Colonic mucosa (tissue), 4 donors: ENCODE measurements at regions not wholly inside any gene's neighbourhood (a gene's known extent, or its start where the extent isn't known, plus 50 kb on each side); places are given as distances from the start of the nearest gene placed in this dataset.

Experiments used
- DNase-seq: peaks from one replicate; pipeline ENCODE4 v3.0.0-alpha.2; 2020
- H3K27ac ChIP-seq: fragments of 200-600 bp; one replicate; pipeline ENCODE4 v1.8.0; 2021
- H3K27me3 ChIP-seq: fragments of 200-600 bp; one replicate; pipeline ENCODE4 v1.8.0; 2021
- H3K36me3 ChIP-seq: fragments of 200-600 bp; one replicate; pipeline ENCODE4 v1.8.0; 2021
- H3K4me1 ChIP-seq: fragments of 200-600 bp; one replicate; pipeline ENCODE4 v1.8.0; 2021; ENCODE audit warnings: mild to moderate bottlenecking
- H3K4me3 ChIP-seq: fragments of 200-600 bp; one replicate; pipeline ENCODE4 v1.8.0; 2021
- H3K9ac ChIP-seq, 2 donors: one replicate each; pipeline ENCODE4 v1.7.0; 2013; ENCODE audit warnings: control low read depth in 2 of 2, low read depth in 2 of 2, low read length in 2 of 2
- H3K9me3 ChIP-seq: fragments of 200-600 bp; one replicate; pipeline ENCODE4 v1.8.0; 2021
- CTCF ChIP-seq: fragments of 200-600 bp; IDR thresholded peaks from one replicate; pipeline ENCODE4 v1.8.0; 2022; ENCODE audit warnings: antibody characterized with exemption, mild to moderate bottlenecking
- intact Hi-C: fragments of 100-400 bp; cut with DNase I; formaldehyde crosslinking; loops from one replicate; pipeline ENCODE4 v1.14.1; 2022
- donor health status: healthy.
- donor health status: DM: no; HTN: no; CAD: no.
- donor health status: DM: no; HTN: no; CAD: no.

DNA sequence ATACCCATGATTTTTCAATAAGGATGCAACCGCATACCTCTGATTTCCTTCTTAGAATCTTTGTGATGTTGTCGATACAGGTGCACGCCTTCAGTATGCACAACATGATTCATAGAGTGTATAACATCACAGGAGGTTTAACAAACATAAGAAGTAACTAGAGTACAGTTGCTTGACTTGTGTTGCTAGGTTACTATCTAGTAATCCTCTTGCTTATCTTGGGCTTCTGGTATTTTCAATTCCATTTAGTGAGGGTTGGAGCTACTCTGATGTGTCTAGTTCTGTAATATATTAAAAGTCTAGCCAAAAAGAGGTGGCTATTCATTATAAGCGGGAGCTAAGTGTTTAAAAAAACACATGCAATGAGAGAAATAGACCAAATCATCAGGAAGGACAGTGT, 85.5 kb upstream of the TENT5A start:
- DNase-seq, result no peak
- Histone ChIP-seq H3K9ac (no peak overlapping the region), H3K4me1 (peaks cover 3% of the 10 kb centered on the region), H3K9me3 (no peaks in the 10 kb centered on the region), H3K27ac (peak overlapping the region; percentile 24), H3K4me3 (no peak overlapping the region), H3K27me3 (no peaks in the 10 kb centered on the region), H3K36me3 (no peaks in the 10 kb centered on the region)
- intact Hi-C loops, result no loop called here
- no peak for TF ChIP-seq CTCF

GRCh38 chr6:81834141-81834681, 81.7 kb upstream of the TENT5A start:
- Histone ChIP-seq H3K9me3 (no peaks in the 10 kb centered on the region), H3K36me3 (no peaks in the 10 kb centered on the region), H3K9ac (no peak overlapping the region), H3K27me3 (no peaks in the 10 kb centered on the region), H3K27ac (peak overlapping the region; percentile 41), H3K4me3 (no peak overlapping the region), H3K4me1 (peaks cover 3% of the 10 kb centered on the region)
- no peak for TF ChIP-seq CTCF
- peak; percentile 60 for DNase-seq
- intact Hi-C loops, result no loop called here

GRCh38 chr6:81832304-81832703, 79.8 kb upstream of the TENT5A start:
- Histone ChIP-seq H3K27ac (peak overlapping the region; percentile 5), H3K27me3 (no peaks in the 10 kb centered on the region), H3K9me3 (no peaks in the 10 kb centered on the region), H3K4me3 (no peak overlapping the region), H3K4me1 (no peaks in the 10 kb centered on the region), H3K9ac (no peak overlapping the region), H3K36me3 (no peaks in the 10 kb centered on the region)
- intact Hi-C loops, result no loop called here
- DNase-seq, result peak; percentile 54
- TF ChIP-seq CTCF, result no peak

DNA sequence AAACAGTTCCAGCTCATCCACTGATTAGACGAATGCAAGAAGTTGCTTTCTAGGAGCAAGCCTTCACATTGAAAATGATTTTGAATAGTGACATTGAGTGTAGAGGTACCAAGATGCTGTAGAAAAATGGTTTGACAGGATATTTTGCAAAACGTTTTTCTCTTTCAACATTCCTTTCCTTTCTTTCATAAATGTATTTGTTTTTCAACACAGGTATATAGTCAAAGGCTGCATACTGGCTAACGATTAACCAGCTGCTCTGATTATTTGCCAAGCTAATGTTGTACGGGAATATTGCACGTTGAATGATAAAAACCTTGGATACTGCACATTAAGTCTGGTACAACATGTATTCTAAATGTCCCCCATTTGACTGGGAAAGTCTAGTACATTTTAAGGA, 78.8 kb upstream of the TENT5A start:
- no peaks in the 10 kb centered on the region for H3K36me3 ChIP-seq
- H3K4me1 ChIP-seq, result no peaks in the 10 kb centered on the region
- H3K9ac ChIP-seq, result no peak overlapping the region
- TF ChIP-seq CTCF, result no peak
- peak overlapping the region; percentile 5 for H3K27ac ChIP-seq
- peak; percentile 62 for DNase-seq
- H3K4me3 ChIP-seq, result no peak overlapping the region
- no peaks in the 10 kb centered on the region for H3K9me3 ChIP-seq
- H3K27me3 ChIP-seq, result no peaks in the 10 kb centered on the region
- intact Hi-C loops, result no loop called here

DNA sequence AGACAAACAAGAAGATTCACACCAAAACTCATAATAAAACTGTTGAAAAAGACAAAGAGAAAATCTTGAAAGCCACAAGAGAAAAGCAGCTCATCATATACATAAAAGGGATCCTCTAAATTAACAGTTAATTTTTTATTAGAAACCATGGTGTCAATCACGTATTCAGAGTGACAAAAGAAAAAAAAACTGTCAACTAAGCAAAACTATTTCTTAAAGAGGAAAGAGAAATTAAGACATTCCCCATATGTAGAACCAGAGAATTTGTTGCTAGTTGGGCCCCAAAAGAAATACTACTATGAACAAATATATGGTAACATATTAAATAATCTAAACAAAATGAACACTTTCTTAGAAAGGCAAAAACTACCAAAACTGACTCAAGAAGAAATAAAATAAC, 74.3 kb upstream of the TENT5A start:
- Histone ChIP-seq H3K27ac (no peak overlapping the region), H3K4me1 (no peaks in the 10 kb centered on the region), H3K4me3 (no peak overlapping the region), H3K9me3 (no peaks in the 10 kb centered on the region), H3K9ac (no peak overlapping the region), H3K36me3 (no peaks in the 10 kb centered on the region), H3K27me3 (no peaks in the 10 kb centered on the region)
- TF ChIP-seq CTCF, result no peak
- no peak for DNase-seq
- intact Hi-C loops, result no loop called here
